ENCODE measurements at regions not wholly inside any gene's neighbourhood (a gene's known extent, or its start where the extent isn't known, plus 50 kb on each side); places are given as distances from the start of the nearest gene placed in this dataset.

GRCh38 chr9:78563269-78563668, 266.3 kb downstream of the PSAT1 start:
- H3K4me1 ChIP-seq (ENCODE audit: insufficient read depth, low read length) = no peaks in the 10 kb centered on the region
- H3K36me3 ChIP-seq (ENCODE audit: insufficient read depth, low read length) = no peaks in the 10 kb centered on the region
- H3K27me3 ChIP-seq (ENCODE audit: insufficient read depth, low read length) = no peaks in the 10 kb centered on the region
- H3K4me3 ChIP-seq (ENCODE audit: low read length) = no peak overlapping the region
- no peak overlapping the region for H2AFZ ChIP-seq (ENCODE audit: low read depth, low read length)
- no peaks in the 10 kb centered on the region for H3K9me3 ChIP-seq (ENCODE audit: low read length)

DNA sequence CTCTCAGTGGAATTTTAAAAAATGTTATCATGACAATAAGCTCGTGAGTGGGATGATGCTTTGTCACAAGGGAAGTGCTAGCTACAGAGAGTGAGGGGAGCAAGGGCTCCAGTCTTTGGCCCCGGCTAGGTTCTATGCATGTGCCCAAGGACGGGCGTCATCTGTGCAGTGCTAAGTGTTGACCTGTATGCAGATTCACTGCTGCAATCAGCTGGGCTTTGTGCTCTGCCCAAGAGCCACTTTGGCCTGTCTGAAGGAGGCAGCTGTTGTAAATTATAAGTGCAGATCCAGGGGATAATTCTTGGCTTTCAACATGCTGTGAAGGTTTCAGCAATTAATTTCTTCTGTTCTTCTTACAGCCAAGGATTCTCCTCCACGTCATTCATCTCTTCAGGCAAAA, 268.6 kb downstream of the PSAT1 start:
- Histone ChIP-seq H3K27me3 (ENCODE audit: insufficient read depth, low read length) (no peaks in the 10 kb centered on the region), H3K4me1 (ENCODE audit: insufficient read depth, low read length) (no peaks in the 10 kb centered on the region), H3K4me3 (ENCODE audit: low read length) (no peak overlapping the region), H2AFZ (ENCODE audit: low read depth, low read length) (no peak overlapping the region), H3K36me3 (ENCODE audit: insufficient read depth, low read length) (no peaks in the 10 kb centered on the region), H3K9me3 (ENCODE audit: low read length) (no peaks in the 10 kb centered on the region)

DNA sequence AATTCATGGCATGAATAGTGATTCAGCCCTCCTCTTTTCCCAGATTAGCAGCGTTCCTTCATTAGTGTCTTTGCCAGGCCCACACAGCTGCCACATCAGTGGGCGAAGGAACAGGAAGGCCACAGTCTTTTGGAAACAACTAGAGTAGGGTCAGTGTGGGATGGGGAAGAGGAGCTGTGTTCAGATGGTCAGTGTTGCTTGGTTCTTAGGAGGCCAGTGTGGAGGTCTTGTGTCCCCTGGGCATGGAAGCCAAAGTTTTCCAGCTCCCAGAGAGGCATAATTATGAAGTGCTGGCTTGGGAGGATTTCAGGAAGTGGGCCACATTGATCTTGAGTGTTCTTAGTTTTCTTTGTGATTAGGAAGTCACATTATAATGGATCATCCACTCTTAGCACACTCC, 269.6 kb downstream of the PSAT1 start:
- H3K4me3 ChIP-seq (ENCODE audit: low read length) = no peak overlapping the region
- no peaks in the 10 kb centered on the region for H3K4me1 ChIP-seq (ENCODE audit: insufficient read depth, low read length)
- H3K9me3 ChIP-seq (ENCODE audit: low read length) = no peaks in the 10 kb centered on the region
- H2AFZ ChIP-seq (ENCODE audit: low read depth, low read length) = no peak overlapping the region
- H3K36me3 ChIP-seq (ENCODE audit: insufficient read depth, low read length) = no peaks in the 10 kb centered on the region
- H3K27me3 ChIP-seq (ENCODE audit: insufficient read depth, low read length) = no peaks in the 10 kb centered on the region

DNA sequence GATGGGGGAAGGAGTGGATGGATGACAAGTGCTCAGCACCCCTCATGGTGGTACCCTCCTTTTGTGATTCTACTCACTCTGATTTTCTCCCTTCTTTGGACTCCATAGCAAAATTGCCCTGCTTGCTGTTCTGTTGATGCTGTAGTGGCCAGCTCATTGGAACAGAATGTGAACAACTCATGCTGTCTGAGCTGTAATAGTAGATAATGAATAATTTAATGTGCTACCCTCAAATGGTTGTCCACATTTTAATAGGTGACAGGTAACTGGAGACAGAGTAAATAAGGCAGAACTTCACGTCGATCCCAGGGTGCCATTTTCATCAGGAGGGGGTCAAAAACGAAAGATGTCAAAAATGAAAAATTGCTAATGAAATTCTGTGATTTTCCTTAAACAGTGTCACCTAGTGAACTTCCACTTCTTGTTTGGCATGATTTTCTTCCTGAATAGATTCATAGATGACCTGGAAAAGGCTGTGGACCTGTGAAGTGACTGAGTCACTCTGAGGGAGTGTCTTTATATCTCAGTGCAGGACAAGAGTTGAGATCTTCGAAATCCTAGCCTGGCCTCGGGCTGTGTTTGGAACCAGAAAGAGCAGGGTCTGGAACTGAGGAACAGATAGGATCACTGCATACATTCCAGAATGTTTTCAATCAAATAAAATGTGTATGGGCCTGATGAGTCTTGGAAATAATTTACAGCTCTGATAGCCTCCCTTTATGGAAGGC, 270.2 kb downstream of the PSAT1 start:
- Histone ChIP-seq H3K4me1 (ENCODE audit: insufficient read depth, low read length) (no peaks in the 10 kb centered on the region), H3K4me3 (ENCODE audit: low read length) (no peak overlapping the region)

GRCh38 chr9:78567693-78568092, 270.8 kb downstream of the PSAT1 start:
- Histone ChIP-seq H3K27me3 (ENCODE audit: insufficient read depth, low read length) (no peaks in the 10 kb centered on the region), H3K4me3 (ENCODE audit: low read length) (no peak overlapping the region), H2AFZ (ENCODE audit: low read depth, low read length) (no peak overlapping the region), H3K36me3 (ENCODE audit: insufficient read depth, low read length) (no peaks in the 10 kb centered on the region), H3K4me1 (ENCODE audit: insufficient read depth, low read length) (no peaks in the 10 kb centered on the region), H3K9me3 (ENCODE audit: low read length) (no peaks in the 10 kb centered on the region)

More for the DNA sequence above, 270.2 kb downstream of the PSAT1 start:
- Histone ChIP-seq H3K36me3 (ENCODE audit: insufficient read depth, low read length) (no peaks in the 10 kb centered on the region), H2AFZ (ENCODE audit: low read depth, low read length) (no peak overlapping the region), H3K27me3 (ENCODE audit: insufficient read depth, low read length) (no peaks in the 10 kb centered on the region), H3K9me3 (ENCODE audit: low read length) (no peaks in the 10 kb centered on the region)

DNA sequence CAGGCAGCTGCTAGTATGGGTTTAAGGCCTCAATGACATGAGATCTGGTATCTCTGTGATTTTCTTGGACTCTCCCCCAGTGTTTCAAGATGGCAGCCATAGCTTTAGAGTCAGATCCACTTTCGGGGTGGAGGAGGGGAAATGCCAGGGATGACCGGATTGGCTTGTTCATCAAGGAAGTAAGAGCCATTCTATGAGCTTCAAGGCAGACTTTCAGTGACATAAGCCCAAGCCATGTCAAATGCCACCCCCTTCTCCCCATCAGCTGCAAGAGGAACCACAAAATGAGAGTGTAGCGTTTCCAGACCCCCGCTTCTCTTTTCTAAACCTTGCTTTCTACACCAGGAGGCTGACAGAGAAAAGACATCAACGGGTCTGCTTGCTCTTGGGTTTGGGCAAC, 271.8 kb downstream of the PSAT1 start:
- Histone ChIP-seq H2AFZ (ENCODE audit: low read depth, low read length) (no peak overlapping the region), H3K4me3 (ENCODE audit: low read length) (no peak overlapping the region), H3K36me3 (ENCODE audit: insufficient read depth, low read length) (no peaks in the 10 kb centered on the region), H3K27me3 (ENCODE audit: insufficient read depth, low read length) (no peaks in the 10 kb centered on the region), H3K4me1 (ENCODE audit: insufficient read depth, low read length) (no peaks in the 10 kb centered on the region), H3K9me3 (ENCODE audit: low read length) (no peaks in the 10 kb centered on the region)

DNA sequence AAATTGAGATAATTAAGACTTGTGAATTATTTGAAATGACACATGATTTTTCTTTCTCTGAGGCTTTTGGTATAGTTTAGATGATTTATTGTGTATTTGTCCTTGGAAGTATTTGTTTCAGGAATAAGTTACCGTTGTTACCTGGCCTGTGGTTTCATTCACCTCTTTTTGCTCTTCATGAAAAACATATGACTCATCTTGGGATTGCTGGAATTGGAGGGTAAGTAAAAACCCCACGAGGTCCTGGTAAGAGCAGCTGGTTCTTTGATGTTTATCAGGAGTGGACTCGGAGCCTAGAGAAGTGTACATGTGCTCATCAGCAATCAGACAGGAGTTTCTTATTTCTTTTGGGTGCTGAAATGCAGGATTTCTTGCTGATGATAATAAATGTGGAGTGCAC, 275.3 kb downstream of the PSAT1 start:
- Histone ChIP-seq H3K36me3 (ENCODE audit: insufficient read depth, low read length) (no peaks in the 10 kb centered on the region), H3K4me3 (ENCODE audit: low read length) (no peak overlapping the region), H3K27me3 (ENCODE audit: insufficient read depth, low read length) (no peaks in the 10 kb centered on the region), H2AFZ (ENCODE audit: low read depth, low read length) (no peak overlapping the region), H3K4me1 (ENCODE audit: insufficient read depth, low read length) (peaks cover 4% of the 10 kb centered on the region), H3K9me3 (ENCODE audit: low read length) (no peaks in the 10 kb centered on the region)

- H3K36me3 ChIP-seq (ENCODE audit: insufficient read depth, low read length) = no peaks in the 10 kb centered on the region
- H3K9me3 ChIP-seq (ENCODE audit: low read length) = no peaks in the 10 kb centered on the region
- no peak overlapping the region for H3K4me3 ChIP-seq (ENCODE audit: low read length)
- H3K27me3 ChIP-seq (ENCODE audit: insufficient read depth, low read length) = no peaks in the 10 kb centered on the region
- peaks cover 4% of the 10 kb centered on the region for H3K4me1 ChIP-seq (ENCODE audit: insufficient read depth, low read length)
- no peak overlapping the region for H2AFZ ChIP-seq (ENCODE audit: low read depth, low read length)
These were observed 276.3 kb downstream of the PSAT1 start for GRCh38 chr9:78573205-78573604.

DNA sequence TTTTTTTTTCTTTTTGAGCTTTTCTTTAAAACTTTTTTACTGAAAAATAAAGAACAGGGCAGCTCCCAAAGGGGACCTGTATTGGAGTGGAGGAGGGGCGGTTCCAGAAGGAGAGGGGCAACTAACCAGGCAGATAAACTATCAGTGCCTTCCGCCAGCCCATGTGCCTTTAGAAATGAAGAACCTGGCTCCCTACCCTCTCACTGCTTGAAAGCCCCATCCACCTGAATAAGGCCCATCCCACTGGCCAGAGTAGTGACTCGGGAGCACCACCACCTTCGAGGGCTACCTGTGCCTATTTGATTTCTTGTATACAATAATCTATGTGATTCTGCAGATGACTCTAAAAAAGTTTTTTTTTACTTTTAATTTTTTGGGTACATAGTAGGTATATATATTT, 276.7 kb downstream of the PSAT1 start:
- H3K4me1 ChIP-seq (ENCODE audit: insufficient read depth, low read length) = peaks cover 4% of the 10 kb centered on the region

DNA sequence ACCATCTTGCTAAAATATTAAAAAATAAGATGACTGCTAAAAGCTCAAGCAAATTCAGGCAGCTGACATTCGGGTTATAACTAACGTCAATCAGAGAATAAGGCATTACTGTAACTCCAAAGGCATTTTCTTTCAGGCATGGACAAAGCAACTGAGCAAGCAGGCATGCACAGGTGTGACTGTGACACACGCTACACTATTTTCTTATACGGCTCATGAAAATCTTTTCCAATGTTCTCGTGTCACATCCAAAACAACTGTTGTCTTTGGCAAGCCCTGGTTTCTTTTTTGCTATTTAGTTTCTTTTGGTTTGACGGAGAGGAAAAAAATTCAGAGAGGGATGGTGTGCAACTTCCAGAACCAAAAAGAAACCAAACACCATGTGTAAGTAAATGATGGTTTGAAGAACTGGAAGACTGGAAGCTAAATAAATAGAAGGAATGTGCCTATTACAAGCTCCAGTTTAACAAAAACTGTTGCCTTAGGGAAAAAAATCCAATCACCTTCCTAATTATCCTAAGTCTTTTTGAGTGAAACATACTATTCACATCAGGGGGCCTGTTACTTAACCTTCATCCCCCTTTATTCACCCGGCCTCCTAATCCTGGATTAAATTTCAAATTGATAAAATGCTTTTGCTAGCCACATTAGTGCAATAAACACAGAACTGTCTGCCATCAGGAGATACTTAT, 277.6 kb downstream of the PSAT1 start:
- H3K9me3 ChIP-seq (ENCODE audit: low read length) = no peaks in the 10 kb centered on the region
- H3K36me3 ChIP-seq (ENCODE audit: insufficient read depth, low read length) = no peaks in the 10 kb centered on the region
- H3K4me3 ChIP-seq (ENCODE audit: low read length) = no peak overlapping the region
- no peak overlapping the region for H2AFZ ChIP-seq (ENCODE audit: low read depth, low read length)
- no peaks in the 10 kb centered on the region for H3K27me3 ChIP-seq (ENCODE audit: insufficient read depth, low read length)
- H3K4me1 ChIP-seq (ENCODE audit: insufficient read depth, low read length) = peaks cover 4% of the 10 kb centered on the region

More for the DNA sequence above, 276.7 kb downstream of the PSAT1 start:
- no peaks in the 10 kb centered on the region for H3K9me3 ChIP-seq (ENCODE audit: low read length)
- no peak overlapping the region for H2AFZ ChIP-seq (ENCODE audit: low read depth, low read length)
- no peaks in the 10 kb centered on the region for H3K36me3 ChIP-seq (ENCODE audit: insufficient read depth, low read length)
- no peak overlapping the region for H3K4me3 ChIP-seq (ENCODE audit: low read length)
- no peaks in the 10 kb centered on the region for H3K27me3 ChIP-seq (ENCODE audit: insufficient read depth, low read length)

DNA sequence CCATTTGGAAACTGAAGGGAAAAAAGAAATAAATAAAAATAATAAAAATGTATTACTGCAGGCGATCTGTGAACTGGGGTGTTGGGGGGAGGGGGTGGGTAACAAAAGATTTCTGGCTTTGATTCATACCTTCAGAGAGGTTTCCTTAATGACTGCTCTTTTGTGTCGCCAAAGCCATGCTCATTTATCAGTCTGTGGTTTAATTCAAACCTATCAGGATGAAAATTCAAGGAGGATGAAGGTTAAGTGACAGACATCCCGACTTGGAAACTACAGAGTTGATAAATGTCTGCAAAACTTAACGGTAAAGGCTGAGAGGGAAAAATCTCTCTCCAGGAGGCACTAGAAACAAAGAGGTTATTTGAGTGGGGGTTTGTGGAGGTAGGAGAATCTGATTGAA, 278.2 kb downstream of the PSAT1 start:
- no peaks in the 10 kb centered on the region for H3K36me3 ChIP-seq (ENCODE audit: insufficient read depth, low read length)
- no peaks in the 10 kb centered on the region for H3K9me3 ChIP-seq (ENCODE audit: low read length)
- no peak overlapping the region for H2AFZ ChIP-seq (ENCODE audit: low read depth, low read length)
- H3K27me3 ChIP-seq (ENCODE audit: insufficient read depth, low read length) = no peaks in the 10 kb centered on the region
- H3K4me3 ChIP-seq (ENCODE audit: low read length) = no peak overlapping the region
- H3K4me1 ChIP-seq (ENCODE audit: insufficient read depth, low read length) = peaks cover 4% of the 10 kb centered on the region

GRCh38 chr9:78575771-78576170, 278.8 kb downstream of the PSAT1 start:
- Histone ChIP-seq H2AFZ (ENCODE audit: low read depth, low read length) (no peak overlapping the region), H3K4me1 (ENCODE audit: insufficient read depth, low read length) (peaks cover 4% of the 10 kb centered on the region), H3K4me3 (ENCODE audit: low read length) (no peak overlapping the region), H3K9me3 (ENCODE audit: low read length) (no peaks in the 10 kb centered on the region), H3K36me3 (ENCODE audit: insufficient read depth, low read length) (no peaks in the 10 kb centered on the region), H3K27me3 (ENCODE audit: insufficient read depth, low read length) (no peaks in the 10 kb centered on the region)

DNA sequence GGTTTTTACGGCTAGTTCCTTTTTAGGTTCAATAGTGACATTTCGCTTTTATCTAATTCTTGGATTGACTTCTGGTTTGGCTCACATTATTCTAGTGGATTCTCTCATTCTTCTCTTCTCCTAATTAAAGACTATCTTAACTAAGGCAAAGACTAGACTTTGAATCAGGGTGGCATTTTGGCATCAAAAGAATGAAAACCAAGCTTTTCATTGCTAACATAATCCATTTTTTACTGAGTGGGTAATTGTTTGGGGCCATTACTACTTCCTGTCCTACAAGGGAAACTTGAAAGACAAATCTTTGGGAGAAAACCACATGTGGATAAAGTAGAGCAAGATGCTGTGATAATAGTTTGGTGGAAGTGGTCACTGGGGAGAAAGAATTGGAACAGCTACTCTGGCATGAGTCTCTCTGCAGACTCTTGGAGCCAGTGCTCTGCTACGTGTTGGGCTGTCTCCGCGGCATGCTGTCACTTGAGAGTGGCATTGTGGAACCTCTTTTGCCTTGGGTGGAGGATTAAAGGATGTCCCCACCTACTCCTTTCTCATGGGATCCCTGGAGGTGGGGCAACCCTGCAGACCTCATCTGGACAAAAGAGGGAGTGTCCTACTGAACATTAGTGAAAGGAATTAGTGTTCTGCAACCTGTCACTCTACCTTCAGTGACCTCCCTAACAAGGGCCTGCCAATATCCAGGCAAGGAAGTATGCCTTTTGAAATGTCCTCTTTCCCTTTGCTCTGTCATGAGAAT, 280.4 kb downstream of the PSAT1 start:
- no peaks in the 10 kb centered on the region for H3K9me3 ChIP-seq (ENCODE audit: low read length)
- no peak overlapping the region for H3K4me3 ChIP-seq (ENCODE audit: low read length)
- H3K36me3 ChIP-seq (ENCODE audit: insufficient read depth, low read length) = no peaks in the 10 kb centered on the region
- no peaks in the 10 kb centered on the region for H3K27me3 ChIP-seq (ENCODE audit: insufficient read depth, low read length)
- no peak overlapping the region for H2AFZ ChIP-seq (ENCODE audit: low read depth, low read length)
- peaks cover 4% of the 10 kb centered on the region for H3K4me1 ChIP-seq (ENCODE audit: insufficient read depth, low read length)

Measured in neuron (in vitro differentiated cells).